ENCODE measurements at regions not wholly inside any gene's neighbourhood (a gene's known extent, or its start where the extent isn't known, plus 50 kb on each side); places are given as distances from the start of the nearest gene placed in this dataset.

GRCh38 chr20:48387675-48388074, 440.1 kb downstream of the PREX1 start:
- no peak for TF ChIP-seq CTCF (IDR thresholded peaks at IDR 0.05; ENCODE audit: insufficient read depth, low read depth, low read length)
- POLR2A ChIA-PET = no interaction called here
- no peak for DNase-seq (ENCODE audit: low read depth)
- Histone ChIP-seq H3K36me3 (ENCODE audit: control insufficient read depth, insufficient read depth, low read length) (no peaks in the 10 kb centered on the region), H3K4me3 (ENCODE audit: low read depth, low read length) (no peak overlapping the region), H3K27me3 (ENCODE audit: control insufficient read depth, insufficient read depth, low read length) (0 out of 2 replicates have a peak, but pooled peaks cover 2% of the 10 kb centered on the region)
- CTCF ChIA-PET = no interaction called here

- Histone ChIP-seq H3K4me3 (ENCODE audit: low read depth, low read length) (no peak overlapping the region), H3K27me3 (ENCODE audit: control insufficient read depth, insufficient read depth, low read length) (0 out of 2 replicates have a peak, but pooled peaks cover 2% of the 10 kb centered on the region), H3K36me3 (ENCODE audit: control insufficient read depth, insufficient read depth, low read length) (no peaks in the 10 kb centered on the region)
- CTCF ChIA-PET = interaction anchor here (0.9 kb wide), 1 partner anchor 9 kb away, joined by 4 read pairs; no protein-coding TSS in a partner anchor
- no peak for TF ChIP-seq CTCF (IDR thresholded peaks at IDR 0.05; ENCODE audit: insufficient read depth, low read depth, low read length)
- POLR2A ChIA-PET = no interaction called here
- no peak for DNase-seq (ENCODE audit: low read depth)
These were observed 442.3 kb downstream of the PREX1 start for GRCh38 chr20:48385527-48385926.

GRCh38 chr20:48385114-48385513, 442.7 kb downstream of the PREX1 start:
- ChIA-PET CTCF (no interaction called here), POLR2A (no interaction called here)
- Histone ChIP-seq H3K4me3 (ENCODE audit: low read depth, low read length) (no peak overlapping the region), H3K36me3 (ENCODE audit: control insufficient read depth, insufficient read depth, low read length) (no peaks in the 10 kb centered on the region), H3K27me3 (ENCODE audit: control insufficient read depth, insufficient read depth, low read length) (0 out of 2 replicates have a peak, but pooled peaks cover 2% of the 10 kb centered on the region)
- no peak for DNase-seq (ENCODE audit: low read depth)
- no peak for TF ChIP-seq CTCF (IDR thresholded peaks at IDR 0.05; ENCODE audit: insufficient read depth, low read depth, low read length)

GRCh38 chr20:48384147-48384818, 443.5 kb downstream of the PREX1 start:
- DNase-seq (ENCODE audit: low read depth) = no peak
- H3K36me3 ChIP-seq (ENCODE audit: control insufficient read depth, insufficient read depth, low read length) = no peaks in the 10 kb centered on the region
- no peak for TF ChIP-seq CTCF (IDR thresholded peaks at IDR 0.05; ENCODE audit: insufficient read depth, low read depth, low read length)
- no peaks in the 10 kb centered on the region for H3K27me3 ChIP-seq (ENCODE audit: control insufficient read depth, insufficient read depth, low read length)
- no peak overlapping the region for H3K4me3 ChIP-seq (ENCODE audit: low read depth, low read length)
- CTCF ChIA-PET = no interaction called here
- POLR2A ChIA-PET = no interaction called here

- ChIA-PET CTCF (no interaction called here), POLR2A (no interaction called here)
- no peak for TF ChIP-seq CTCF (IDR thresholded peaks at IDR 0.05; ENCODE audit: insufficient read depth, low read depth, low read length)
- H3K36me3 ChIP-seq (ENCODE audit: control insufficient read depth, insufficient read depth, low read length) = no peaks in the 10 kb centered on the region
- H3K27me3 ChIP-seq (ENCODE audit: control insufficient read depth, insufficient read depth, low read length) = no peaks in the 10 kb centered on the region
- no peak for DNase-seq (ENCODE audit: low read depth)
- H3K4me3 ChIP-seq (ENCODE audit: low read depth, low read length) = no peak overlapping the region
These were observed 444.5 kb downstream of the PREX1 start for GRCh38 chr20:48383252-48383651.
